Medulla oblongata (tissue), 1 donor: ENCODE measurements at regions not wholly inside any gene's neighbourhood (a gene's known extent, or its start where the extent isn't known, plus 50 kb on each side); places are given as distances from the start of the nearest gene placed in this dataset.
"Not testable (repeated sequence)": the region's sequence is repeated elsewhere in the genome, so short reads cannot be mapped to it uniquely, and the experiment has no call there.

ENCODE experiments used
- DNase-seq: peaks from one replicate; pipeline ENCODE4 v3.0.0-alpha.2; 2015; ENCODE audit errors: extremely low spot score

DNA sequence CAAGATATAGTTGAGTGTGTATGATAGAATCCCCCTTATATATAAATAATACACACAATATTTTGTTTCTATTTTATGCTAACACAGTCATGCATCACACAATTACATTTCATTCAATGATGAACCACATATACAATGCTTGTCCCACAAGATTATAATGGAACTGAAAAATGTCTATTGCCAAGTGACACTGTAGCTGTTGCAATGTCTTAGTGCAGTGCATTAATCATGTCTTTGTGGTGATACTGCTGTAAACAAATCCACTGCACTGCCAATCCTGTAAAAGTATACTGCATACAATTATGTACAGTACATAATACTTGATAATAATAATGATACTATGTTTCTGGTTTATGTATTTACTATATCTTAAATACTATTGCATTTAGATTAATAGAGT lies 512.1 kb upstream of the CNTN3 start:
- no peak for DNase-seq

DNA sequence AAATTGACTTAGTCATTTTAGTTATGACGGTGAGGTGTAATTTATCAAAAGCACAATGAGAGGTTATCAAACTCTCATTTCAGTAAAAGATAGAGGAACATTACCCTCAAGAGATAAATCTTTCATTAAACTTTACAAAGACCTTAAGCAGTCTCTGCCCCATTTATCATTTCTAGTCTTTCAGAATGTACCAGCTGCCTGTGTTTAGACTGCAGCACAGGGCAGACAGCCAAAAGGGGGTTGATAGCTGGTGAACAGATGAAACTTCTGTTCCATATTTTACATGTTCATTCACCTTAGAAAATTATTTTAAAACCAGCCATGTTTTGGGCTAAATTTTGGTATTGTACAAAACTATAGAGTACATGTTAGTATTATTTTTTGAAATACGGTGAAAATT lies 514.6 kb upstream of the CNTN3 start:
- DNase-seq: no peak

DNA sequence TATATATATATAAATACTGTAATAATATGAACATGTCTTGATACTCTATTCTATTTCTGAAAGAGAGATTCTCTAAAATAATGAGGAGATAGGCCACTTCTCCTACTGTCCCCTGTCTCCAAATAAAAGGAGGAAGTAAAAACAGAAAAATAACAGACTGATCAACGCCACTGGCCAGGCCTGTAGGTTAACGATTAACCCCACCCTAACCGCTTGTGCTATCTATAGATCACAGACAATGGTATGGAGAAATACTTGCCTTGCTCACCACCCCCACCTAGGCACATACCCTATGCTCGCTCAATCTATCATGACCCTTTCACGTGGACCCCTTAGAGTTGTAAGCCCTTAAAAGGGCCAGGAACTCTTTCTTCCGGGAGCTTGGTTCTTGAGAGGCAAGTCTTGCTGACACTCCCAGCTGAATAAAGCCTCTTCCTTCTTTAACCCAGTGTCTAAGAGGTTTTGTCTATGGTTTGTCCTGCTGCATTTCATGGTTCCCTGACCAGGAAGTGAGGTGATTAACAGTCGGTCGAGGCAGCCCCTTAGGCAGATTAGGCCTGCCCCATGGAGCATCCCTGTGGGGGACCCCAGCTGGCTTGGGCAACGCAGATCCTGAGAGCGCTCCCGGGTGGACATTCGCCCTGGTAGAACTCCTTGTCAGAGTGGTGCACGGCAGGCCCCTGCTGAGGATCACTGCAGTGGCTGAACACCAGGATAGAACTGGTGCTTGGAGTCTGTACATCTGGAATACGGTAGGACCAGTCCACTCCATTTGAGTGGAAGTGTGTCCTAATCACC lies 521.8 kb upstream of the CNTN3 start:
- DNase-seq: no peak

DNA sequence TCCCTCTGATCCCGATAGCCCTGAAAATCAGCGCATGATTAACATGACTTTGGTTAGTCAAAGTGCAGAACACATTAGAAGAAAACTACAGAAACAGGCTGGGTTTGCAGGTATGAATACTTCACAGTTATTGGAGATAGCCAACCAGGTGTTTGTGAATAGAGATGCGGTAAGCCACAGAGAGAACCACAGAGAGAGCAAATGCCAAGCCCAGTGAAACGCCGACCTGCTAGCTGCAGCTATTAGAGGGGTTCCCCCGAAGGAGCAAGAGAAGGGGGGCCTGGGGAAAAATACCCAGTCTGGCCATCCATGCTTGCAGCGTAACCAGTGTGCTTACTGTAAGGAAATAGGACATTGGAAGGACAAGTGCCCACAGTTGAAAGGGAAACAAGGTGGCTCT lies 523.9 kb upstream of the CNTN3 start:
- DNase-seq: no peak

DNA sequence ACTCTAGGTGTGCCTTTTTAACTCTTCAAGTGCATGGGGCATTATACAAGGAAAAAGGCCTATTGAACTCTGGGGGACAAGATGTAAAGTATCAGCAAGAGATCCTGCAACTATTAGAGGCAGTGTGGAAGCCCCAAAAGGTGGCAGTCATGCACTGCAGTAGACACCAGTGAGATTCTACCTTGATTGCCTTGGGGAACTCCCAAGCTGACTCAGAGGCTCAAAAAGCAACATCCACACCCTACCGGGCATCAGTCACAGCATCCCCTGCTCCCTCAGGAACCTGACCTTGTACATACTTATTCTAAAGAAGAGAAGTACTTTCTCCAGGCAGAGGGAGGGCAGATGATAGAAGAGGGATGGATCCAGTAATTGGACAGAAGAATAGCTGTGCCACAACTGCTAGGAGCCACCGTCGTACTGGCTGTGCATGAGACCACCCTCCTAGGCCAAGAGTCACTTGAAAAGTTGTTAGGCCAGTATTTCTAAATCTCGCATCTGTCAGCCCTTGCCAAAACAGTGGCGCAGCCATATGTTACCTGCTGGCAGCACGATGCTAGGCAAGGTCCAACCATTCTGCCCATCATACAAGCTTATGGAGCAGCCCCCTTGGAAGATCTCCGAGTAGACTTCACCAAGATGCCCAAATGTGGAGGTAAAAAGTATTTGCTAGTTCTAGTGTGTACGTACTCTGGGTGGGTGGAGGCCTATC lies 523.1 kb upstream of the FRG2C start:
- no peak for DNase-seq

DNA sequence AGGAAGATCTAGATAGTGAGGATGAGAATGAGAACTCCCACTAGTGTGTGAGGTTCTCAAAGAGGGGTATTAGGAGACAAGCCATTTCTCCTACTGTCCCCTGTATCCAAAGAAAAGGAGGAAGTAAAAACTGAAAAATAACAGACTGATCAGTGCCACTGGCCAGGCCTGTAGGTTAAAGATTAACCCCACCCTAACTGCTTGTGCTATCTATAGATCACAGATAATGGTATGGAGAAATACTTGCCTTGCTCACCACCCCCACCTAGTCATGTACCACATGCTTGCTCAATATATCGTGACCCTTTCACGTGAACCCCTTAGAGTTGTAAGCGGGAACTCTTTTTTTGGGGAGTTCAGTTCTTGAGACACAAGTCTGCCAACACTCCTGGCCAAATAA lies 519.7 kb upstream of the FRG2C start:
- no peak for DNase-seq

DNA sequence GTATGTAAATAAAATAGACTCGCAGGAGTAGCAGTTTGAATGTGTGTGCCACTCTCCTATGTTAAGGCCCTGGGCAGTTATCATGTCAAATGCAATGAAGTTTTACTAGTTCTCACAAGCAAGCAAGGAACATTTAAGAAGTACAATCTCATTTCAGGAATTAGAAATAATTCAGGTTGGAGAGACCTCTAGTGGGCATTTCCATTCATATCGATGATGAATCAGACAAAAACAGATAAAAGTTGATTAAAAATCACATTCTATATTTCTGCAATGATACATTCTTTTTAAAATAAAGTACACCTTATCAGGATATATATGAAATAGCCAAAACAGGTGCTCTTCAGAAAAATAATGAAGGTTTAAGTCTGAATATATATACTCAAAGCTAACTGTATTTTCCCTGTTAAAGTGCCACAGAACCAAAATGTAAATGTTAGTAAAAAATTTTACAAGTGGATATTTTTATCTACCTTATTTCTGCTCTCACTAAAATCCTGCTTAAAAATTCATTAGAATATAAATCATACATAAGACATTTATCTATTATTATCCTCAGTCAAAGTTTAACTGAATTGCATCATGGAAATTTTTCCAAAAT lies 492.4 kb upstream of the FRG2C start:
- DNase-seq: peak; percentile 15

DNA sequence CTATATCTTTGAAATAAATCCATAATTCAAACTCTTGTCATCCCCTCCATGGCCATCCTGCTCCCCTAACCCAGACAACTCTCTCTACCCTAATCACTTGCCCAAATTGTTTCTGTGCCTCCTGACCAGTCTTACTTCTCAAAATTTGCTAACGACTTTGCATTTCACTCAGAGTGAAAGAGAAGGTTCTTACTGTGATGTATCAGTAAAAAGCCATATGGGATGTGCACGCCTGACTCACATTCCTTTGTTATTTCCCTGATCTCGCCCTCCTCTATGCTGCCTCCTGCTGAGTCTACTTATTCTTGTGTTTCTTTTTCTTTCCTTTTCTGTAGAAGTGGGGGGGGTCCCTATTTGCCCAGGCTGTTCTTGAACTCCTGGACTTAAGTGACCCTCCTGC lies 487.2 kb upstream of the FRG2C start:
- no peak for DNase-seq

DNA sequence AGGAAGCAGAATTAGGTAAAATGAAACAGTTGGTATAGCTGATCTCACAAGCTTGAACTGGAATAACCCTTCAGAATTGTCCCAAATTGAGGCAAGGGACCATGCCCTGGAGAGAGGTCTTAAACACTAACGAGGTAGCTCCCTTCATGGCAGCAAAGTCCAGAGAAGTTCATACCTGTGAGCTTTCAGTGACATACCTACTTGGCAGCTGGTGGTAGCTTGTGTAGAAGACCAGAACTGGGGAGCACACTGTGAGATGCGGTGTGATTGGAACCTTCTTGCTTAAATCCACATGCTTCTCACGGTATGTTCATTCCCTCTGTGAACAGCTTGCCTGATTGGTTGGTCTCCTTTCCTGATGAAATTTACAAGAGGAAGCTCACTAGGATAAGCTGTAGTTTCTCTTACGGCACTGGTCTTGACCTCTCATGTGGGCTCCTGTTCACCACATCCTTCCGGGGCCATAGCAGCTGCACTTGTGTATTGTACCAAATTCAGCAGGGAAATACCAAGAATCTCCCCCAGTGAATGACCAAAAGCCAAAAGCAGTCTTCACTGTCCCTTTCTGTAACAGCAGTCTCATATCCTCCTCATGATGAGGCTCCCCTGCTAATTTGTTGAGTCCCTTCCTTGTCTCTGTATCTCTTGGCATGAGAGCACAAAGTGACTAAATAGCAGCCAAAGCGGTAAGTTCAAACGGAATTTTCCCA lies 483.7 kb upstream of the FRG2C start:
- no peak for DNase-seq

DNA sequence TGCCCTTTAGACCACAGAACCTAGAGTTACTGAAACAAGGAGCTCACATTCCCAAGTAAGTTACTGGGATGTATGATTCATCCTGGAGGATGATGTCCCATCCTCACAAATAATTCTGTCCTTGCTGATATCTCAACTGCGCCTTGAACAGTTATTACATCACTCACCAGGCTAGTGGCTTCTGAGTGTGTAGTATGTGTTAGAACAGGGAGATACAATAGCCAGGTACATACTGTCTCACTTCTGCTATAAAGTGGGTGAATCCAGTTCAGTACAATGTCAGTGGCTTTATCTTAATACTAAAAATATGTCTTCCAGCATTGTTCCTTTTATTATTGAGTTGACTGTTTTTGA lies 483.2 kb upstream of the FRG2C start:
- DNase-seq: no peak

DNA sequence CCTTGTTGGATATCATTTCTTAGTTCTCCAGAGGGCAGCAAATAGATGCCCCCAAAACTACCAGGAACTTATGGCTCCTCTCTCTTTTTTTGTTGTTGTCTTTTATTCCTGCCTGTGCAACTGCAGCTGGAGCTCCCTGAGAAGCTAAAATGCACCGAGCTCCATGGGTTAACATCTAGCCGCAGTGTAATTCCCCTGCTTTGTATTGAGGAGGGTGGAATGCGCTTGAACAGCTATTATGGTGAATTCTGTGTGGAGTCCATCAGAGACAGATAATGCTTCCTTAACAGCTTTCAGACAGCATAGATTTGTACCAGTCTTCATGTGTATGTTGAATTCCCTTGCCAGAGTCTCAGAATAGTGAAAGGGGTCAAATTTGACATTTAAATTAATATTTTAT lies 475.2 kb upstream of the FRG2C start:
- DNase-seq: no peak

DNA sequence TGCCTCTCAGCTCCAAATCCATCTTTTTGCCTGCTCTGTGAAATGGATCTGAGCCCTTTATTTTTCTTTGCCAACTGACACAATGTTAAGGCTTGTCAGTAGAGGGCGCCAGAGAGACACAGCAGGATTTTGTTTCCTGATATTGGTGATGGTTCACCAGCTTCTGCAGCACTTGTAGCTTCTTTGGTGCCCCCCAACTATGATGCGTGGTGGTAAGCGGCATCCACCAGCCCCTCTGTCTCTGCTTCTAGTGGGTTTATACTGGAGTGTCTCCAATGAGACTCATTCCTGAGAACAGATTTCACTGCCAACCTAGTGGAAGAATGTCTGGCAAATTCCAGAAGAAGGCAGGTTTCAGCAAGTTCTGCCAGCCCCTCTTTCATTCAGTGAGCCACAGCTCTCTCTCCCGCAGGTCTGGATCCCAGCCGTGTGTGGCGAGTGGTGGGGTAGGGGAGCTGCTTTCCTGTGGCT lies 471.9 kb upstream of the FRG2C start:
- DNase-seq: peak; percentile 12

DNA sequence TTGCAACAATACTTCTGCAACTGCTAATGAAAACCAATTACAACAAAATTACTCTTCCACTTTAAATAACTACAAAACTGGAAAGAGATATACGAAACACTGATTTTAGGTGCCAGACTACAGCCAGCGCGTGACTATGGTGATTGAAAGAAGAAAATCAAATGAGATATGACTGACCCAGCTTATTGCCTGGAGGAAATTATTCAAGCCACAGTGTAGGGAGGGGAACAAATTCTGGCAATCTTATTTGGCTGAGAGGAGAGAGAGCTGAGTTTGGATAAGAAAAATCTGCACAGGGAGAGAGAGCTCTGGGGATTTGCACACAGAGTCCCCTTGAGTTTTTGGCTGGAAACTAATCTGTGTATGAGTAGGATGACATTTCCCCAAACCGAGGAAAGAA lies 470.3 kb upstream of the FRG2C start:
- DNase-seq: no peak

DNA sequence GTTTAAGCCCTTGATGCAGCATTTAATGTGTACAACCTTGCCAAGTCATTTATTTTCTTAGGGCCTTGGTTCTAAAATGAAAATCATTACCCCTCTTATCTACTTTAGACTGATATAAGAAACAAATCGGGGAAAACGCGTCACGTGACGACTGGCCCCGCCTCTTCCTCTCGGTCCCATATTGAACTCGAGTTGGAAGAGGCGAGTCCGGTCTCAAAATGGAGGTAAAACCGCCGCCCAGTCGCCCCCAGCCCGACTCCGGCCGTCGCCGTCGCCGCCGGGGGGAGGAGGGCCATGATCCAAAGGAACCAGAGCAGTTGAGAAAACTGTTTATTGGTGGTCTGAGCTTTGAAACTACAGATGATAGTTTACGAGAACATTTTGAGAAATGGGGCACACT lies 449.8 kb upstream of the FRG2C start:
- not testable (repeated sequence) for DNase-seq

DNA sequence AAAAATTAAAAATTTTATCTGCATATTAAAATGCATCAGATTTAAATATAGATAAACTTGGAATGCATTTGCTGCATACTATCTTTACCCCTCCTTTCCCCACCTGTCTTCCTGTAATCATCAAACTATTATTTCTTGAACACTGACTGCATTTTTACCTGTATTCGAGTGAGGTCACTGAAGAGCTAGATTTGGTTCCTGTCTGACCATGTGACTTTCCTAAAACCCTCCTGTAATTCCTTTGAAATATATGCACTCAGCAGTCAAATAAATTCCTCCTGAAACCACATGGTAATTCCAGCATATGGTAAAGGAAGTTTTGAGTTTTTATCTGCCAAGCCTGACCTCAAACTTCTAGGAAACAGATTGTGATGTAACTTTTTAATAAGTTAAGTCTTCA lies 445.6 kb upstream of the FRG2C start:
- no peak for DNase-seq

DNA sequence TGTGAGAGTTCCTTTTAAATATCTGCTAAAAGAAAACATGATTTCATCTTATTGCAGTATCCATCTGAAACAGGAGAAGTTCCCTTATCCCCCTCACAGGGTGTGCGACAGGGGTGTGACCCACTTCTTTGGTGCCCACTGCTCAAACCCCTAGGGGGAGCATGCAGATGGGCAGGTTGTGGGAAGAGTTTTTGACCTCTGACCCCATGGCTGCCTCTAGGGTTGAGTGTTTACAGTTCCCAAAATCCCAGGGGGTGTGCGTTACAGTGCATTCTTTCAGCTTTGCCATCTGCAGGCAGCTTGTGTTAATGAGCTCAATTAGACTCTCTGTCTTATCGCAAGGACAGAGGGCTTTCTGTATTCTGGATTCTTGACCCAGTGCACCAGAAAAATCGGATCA lies 443.2 kb upstream of the FRG2C start:
- DNase-seq: no peak

DNA sequence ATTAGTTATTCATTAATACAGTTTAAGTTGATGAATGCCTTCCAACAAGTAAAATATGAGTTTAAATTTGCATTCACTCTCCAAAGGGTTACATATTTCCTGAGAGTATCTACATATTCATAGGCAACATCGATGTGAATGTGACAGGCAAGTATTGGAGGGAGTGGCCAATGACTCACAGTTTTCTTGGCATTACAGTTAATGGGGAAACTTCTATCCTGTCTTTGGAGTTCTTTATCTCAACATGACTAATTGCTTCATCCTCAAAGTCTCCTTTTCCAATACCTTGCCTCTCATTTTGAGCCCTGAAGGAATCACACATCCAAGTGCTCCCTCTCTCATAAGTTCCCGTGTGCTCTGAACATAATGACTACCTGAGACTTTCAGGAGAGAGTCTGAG lies 439.7 kb upstream of the FRG2C start:
- no peak for DNase-seq

DNA sequence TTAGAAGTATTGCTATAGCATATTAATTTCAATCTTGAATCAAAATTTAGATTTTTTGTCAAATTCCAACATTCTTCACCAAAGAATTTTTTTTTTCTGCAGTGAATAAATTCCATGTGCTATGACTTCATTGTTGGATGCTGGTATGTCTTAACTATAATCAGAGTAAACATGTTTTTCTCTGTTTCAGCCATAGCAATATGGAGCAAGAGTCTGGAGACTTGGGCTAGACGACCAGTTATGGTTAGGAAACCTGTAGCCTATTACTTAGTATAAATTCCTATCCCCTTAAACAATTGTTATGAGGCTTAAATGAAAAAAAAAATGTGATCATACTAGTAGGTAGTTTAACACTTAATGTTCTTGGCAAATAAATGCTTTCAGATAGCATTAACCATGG lies 431.9 kb upstream of the FRG2C start:
- DNase-seq: no peak

DNA sequence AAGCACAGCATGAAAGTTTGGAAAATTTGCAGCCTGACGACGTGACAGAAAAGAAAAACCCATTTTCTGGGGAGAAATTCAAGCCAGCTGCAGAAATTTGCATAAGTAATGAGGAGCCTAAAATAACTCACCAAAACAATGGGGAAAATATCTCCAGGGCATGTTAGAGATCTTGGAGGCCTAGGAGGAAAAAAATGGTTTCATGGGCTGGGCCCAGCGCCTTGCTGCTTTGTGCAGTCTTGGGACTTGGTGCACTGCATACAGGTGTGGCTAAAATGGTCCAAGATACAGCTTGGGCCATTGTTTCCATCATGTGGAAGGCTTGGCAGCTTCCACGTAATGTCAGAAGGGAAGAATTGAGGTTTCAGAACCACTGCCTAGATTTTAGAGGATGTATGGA lies 428.5 kb upstream of the FRG2C start:
- DNase-seq: no peak

DNA sequence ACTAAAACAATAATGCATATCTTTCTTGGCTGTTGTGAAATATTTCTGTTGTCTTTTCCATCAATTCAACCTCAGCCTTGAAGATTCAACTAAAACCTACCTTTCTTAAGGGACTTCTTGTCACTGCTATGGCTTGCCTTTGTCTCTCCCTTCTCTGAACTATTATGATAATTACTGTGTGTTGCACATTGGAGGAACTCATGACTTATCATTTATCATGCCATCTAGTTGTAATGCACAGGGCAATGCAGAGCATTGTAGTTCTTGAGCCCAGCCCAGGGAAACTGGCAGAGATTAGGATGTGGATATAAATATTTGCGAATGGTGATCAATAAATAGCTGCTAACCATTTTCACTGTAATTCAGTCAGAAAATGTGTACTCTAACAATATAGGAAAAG lies 427.1 kb upstream of the FRG2C start:
- no peak for DNase-seq

DNA sequence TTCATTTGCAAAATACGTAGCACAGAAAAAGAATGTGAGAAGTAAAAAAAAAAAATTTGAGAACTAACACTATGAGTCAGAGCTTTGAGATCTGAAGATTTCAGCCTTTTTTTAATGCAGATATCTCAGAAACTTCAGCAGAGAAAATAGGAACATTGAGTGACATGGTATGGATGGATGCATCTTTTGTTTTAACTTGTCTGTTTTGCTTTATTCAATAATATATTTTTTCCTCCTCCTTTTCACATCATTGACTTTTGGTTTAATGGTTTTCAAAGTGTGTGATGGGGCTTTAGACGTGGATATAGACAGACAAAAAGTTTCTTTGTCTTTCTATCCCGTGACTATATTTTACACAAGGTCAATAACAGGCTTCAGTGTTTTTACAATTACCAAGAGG lies 426.7 kb upstream of the FRG2C start:
- DNase-seq: no peak

DNA sequence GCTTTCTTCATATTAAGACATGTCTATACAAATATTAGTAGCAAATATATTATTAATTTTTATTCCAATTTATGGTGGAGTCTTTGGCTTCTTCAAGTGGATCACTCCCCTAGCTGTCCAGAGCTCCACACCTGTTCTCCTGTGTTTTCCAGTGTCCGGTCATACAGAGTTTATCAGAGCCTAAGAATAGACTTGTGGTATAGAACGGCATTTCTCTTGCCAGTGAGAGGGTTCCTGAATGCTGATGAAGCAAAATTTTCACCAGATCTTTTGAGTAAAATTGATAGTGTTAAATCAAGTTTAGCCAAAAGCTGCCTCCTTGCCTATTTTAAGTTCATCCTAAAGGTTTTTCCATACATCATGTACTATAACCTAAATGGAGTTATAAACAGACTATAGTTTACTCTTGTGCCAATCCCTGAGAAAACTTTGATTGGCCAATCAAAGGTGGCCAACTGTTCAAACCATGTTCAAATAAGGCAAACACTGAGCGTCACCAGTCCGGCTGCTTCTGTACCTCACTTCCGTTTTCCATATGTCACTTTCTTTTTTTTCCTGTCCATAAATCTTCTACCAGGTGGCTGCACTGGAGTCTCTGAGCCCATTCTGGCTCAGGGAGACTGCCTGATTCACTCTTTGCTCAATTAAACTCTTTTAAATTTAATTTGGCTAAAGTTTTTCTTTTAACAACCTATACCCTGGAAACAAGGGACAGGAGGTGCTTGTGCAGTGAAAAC lies 422.7 kb upstream of the FRG2C start:
- DNase-seq: not testable (repeated sequence)
